ENCODE measurements at regions not wholly inside any gene's neighbourhood (a gene's known extent, or its start where the extent isn't known, plus 50 kb on each side); places are given as distances from the start of the nearest gene placed in this dataset.
A peak's percentile ranks its signal among the peaks of the same experiment; 100 is the strongest.
"Not testable (repeated sequence)": the region's sequence is repeated elsewhere in the genome, so short reads cannot be mapped to it uniquely, and the experiment has no call there.

DNA sequence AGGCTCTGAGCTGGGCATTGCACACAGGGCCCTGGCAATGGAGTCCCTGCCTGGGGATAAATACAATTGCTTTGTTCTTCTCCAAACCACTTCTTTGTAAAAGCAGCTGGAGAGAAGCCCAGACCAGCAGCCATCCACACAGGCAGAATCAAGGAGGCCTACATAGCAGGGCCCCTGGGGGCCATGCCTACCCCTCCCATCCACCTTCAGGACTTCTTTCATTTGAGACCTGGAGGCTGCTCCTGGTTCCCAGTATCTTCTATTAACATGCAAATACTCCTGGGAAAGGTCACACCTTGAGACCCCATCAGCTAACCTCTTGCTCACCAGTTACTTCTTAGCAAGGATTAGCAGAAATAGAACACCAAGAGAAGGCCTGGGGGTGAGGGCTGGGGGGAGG lies 511.1 kb downstream of the SOX6 start:
- H3K4me3 Mint-ChIP-seq, result no peak overlapping the region
- TF ChIP-seq, protein P1, sequence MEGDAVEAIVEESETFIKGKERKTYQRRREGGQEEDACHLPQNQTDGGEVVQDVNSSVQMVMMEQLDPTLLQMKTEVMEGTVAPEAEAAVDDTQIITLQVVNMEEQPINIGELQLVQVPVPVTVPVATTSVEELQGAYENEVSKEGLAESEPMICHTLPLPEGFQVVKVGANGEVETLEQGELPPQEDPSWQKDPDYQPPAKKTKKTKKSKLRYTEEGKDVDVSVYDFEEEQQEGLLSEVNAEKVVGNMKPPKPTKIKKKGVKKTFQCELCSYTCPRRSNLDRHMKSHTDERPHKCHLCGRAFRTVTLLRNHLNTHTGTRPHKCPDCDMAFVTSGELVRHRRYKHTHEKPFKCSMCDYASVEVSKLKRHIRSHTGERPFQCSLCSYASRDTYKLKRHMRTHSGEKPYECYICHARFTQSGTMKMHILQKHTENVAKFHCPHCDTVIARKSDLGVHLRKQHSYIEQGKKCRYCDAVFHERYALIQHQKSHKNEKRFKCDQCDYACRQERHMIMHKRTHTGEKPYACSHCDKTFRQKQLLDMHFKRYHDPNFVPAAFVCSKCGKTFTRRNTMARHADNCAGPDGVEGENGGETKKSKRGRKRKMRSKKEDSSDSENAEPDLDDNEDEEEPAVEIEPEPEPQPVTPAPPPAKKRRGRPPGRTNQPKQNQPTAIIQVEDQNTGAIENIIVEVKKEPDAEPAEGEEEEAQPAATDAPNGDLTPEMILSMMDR (conservative IDR thresholded peaks at IDR 0.05), result no peak
- H3K27me3 Mint-ChIP-seq, result no peaks in the 10 kb centered on the region
- H3K36me3 Mint-ChIP-seq, result no peaks in the 10 kb centered on the region
- no peak for DNase-seq (ENCODE audit: extremely low spot score, unreplicated experiment)
- H3K9me3 Mint-ChIP-seq, result no peaks in the 10 kb centered on the region
- H3K27ac Mint-ChIP-seq, result no peak overlapping the region
- H3K4me1 Mint-ChIP-seq (ENCODE audit: unreplicated experiment), result peaks cover 47% of the 10 kb centered on the region

- H3K4me1 Mint-ChIP-seq (ENCODE audit: unreplicated experiment), result peaks cover 37% of the 10 kb centered on the region
- TF ChIP-seq, protein P1 (conservative IDR thresholded peaks at IDR 0.05), result no peak
- H3K9me3 Mint-ChIP-seq, result no peaks in the 10 kb centered on the region
- H3K4me3 Mint-ChIP-seq, result no peak overlapping the region
- peaks cover 11% of the 10 kb centered on the region for H3K27me3 Mint-ChIP-seq
- no peak for DNase-seq (ENCODE audit: extremely low spot score, unreplicated experiment)
- H3K36me3 Mint-ChIP-seq, result no peaks in the 10 kb centered on the region
- H3K27ac Mint-ChIP-seq, result no peak overlapping the region
Observed at GRCh38 chr11:15848631-15849168, 507.6 kb downstream of the SOX6 start.

- no peak overlapping the region for H3K4me3 Mint-ChIP-seq
- peaks cover 32% of the 10 kb centered on the region for H3K4me1 Mint-ChIP-seq (ENCODE audit: unreplicated experiment)
Observed at GRCh38 chr11:15849257-15849656, 507.1 kb downstream of the SOX6 start.

DNA sequence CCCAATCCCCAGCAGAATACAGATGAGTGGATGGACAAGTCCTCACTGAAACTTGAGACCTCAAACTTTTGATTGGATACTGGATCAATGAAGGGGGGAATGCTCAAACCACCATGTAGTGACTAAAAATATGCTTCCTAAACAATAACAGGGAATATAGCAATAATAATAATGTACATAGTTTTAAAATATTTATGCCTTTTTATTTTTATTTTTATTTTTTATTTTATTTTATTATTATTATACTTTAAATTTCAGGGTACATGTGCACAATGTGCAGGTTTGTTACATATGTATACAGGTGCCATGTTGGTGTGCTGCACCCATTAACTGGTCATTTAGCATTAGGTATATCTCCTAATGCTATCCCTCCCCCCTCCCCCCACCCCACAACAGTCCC lies 506.0 kb downstream of the SOX6 start:
- not testable (repeated sequence) for H3K4me3 Mint-ChIP-seq; H3K27ac Mint-ChIP-seq; DNase-seq (ENCODE audit: extremely low spot score, unreplicated experiment); H3K9me3 Mint-ChIP-seq; H3K36me3 Mint-ChIP-seq
- peaks cover 24% of the 10 kb centered on the region for H3K4me1 Mint-ChIP-seq (ENCODE audit: unreplicated experiment)
- H3K27me3 Mint-ChIP-seq, result peaks cover 16% of the 10 kb centered on the region

More at GRCh38 chr11:15849257-15849656, 507.1 kb downstream of the SOX6 start:
- Mint-ChIP-seq H3K9me3 (no peaks in the 10 kb centered on the region), H3K27ac (no peak overlapping the region), H3K27me3 (peaks cover 16% of the 10 kb centered on the region), H3K36me3 (no peaks in the 10 kb centered on the region)
- DNase-seq (ENCODE audit: extremely low spot score, unreplicated experiment), result no peak
- TF ChIP-seq, protein P1 (conservative IDR thresholded peaks at IDR 0.05), result no peak

DNA sequence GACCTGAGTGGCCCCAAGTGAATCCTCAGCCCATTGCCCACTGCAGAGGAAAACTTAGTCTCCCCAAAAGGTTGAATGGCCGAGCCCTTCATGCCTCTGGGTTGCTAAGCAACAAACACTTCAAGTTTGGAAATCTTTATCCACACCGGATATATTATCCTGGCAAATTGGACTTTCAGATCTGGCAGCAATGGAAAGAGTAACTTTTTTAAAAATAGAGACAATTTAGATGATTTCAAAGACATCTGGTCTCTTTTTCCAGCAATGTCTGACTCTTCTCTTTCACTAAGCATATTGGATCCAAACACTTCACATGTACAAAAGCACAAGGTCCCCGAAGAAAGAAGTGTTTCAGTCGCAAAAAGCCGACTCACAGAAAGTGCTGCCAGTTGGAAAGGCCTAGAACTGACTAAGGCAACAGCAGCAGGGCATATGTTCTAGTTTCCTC lies 505.3 kb downstream of the SOX6 start:
- Mint-ChIP-seq H3K27me3 (peaks cover 16% of the 10 kb centered on the region), H3K36me3 (no peaks in the 10 kb centered on the region), H3K4me1 (ENCODE audit: unreplicated experiment) (peaks cover 21% of the 10 kb centered on the region), H3K4me3 (no peak overlapping the region), H3K27ac (no peak overlapping the region), H3K9me3 (no peaks in the 10 kb centered on the region)
- no peak for DNase-seq (ENCODE audit: extremely low spot score, unreplicated experiment)
- TF ChIP-seq, protein P1 (conservative IDR thresholded peaks at IDR 0.05), result no peak

GRCh38 chr11:15852179-15852578 lies 504.2 kb downstream of the SOX6 start:
- H3K27ac Mint-ChIP-seq, result no peak overlapping the region
- no peaks in the 10 kb centered on the region for H3K9me3 Mint-ChIP-seq
- peaks cover 20% of the 10 kb centered on the region for H3K4me1 Mint-ChIP-seq (ENCODE audit: unreplicated experiment)
- DNase-seq (ENCODE audit: extremely low spot score, unreplicated experiment), result no peak
- no peak overlapping the region for H3K4me3 Mint-ChIP-seq
- TF ChIP-seq, protein P1 (conservative IDR thresholded peaks at IDR 0.05), result peak; percentile 71
- H3K27me3 Mint-ChIP-seq, result peaks cover 16% of the 10 kb centered on the region
- no peaks in the 10 kb centered on the region for H3K36me3 Mint-ChIP-seq

Data from type B pancreatic cell (in vitro differentiated cells).